Natural killer cell (primary cell): ENCODE measurements at regions not wholly inside any gene's neighbourhood (a gene's known extent, or its start where the extent isn't known, plus 50 kb on each side); places are given as distances from the start of the nearest gene placed in this dataset.

ENCODE experiments used
- ATAC-seq, 3 donors: fragments of 150-1000 bp in 2 of 3; fragments of 200-7000 bp in 1 of 3; cut with Tn5 transposase; 1 replicate in 1 of 3; 2 replicates in 2 of 3; pipeline ENCODE4 v1.10.0; 2021; ENCODE audit warnings: mild to moderate bottlenecking in 2 of 3, moderate library complexity in 2 of 3
- DNase-seq, 2 donors: peaks; one replicate each; pipeline versions ENCODE4 v3.0.0 to v3.0.0-alpha.2; 2013 to 2021; ENCODE audit warnings: mixed read lengths in 1 of 2
- H3K27ac ChIP-seq: one replicate; pipeline ENCODE4 v1.5.1; 2013; ENCODE audit warnings: mild to moderate bottlenecking, low read length
- H3K27me3 ChIP-seq: one replicate; pipeline ENCODE4 v1.6.1; 2013; ENCODE audit warnings: low read length; ENCODE audit not compliant: control insufficient read depth, insufficient read depth
- H3K36me3 ChIP-seq: one replicate; pipeline ENCODE4 v1.6.1; 2013; ENCODE audit warnings: low read length; ENCODE audit not compliant: control insufficient read depth, insufficient read depth
- H3K4me1 ChIP-seq: one replicate; pipeline ENCODE4 v1.6.1; 2013; ENCODE audit warnings: low read length; ENCODE audit not compliant: control insufficient read depth, insufficient read depth
- H3K4me3 ChIP-seq: one replicate; pipeline ENCODE4 v1.5.1; 2013; ENCODE audit warnings: low read length
- H3K9me3 ChIP-seq: one replicate; pipeline ENCODE4 v1.6.1; 2013; ENCODE audit warnings: low read length; ENCODE audit not compliant: control insufficient read depth, insufficient read depth
- H3K27ac Mint-ChIP-seq, 2 donors: one replicate each; pipeline ENCODE4 v1.8.0; 2022; ENCODE audit warnings: mild to moderate bottlenecking in 2 of 2, mixed read lengths in 2 of 2, moderate library complexity in 1 of 2
- H3K27me3 Mint-ChIP-seq, 2 donors: one replicate each; pipeline ENCODE4 v1.8.0; 2022; ENCODE audit warnings: low read depth in 2 of 2, mixed read lengths in 2 of 2
- H3K36me3 Mint-ChIP-seq: one replicate; pipeline ENCODE4 v1.8.0; 2022; ENCODE audit warnings: mixed read lengths
- H3K4me1 Mint-ChIP-seq, 2 donors: one replicate each; pipeline ENCODE4 v1.8.0; 2022; ENCODE audit warnings: mixed read lengths in 2 of 2
- H3K4me3 Mint-ChIP-seq: one replicate; pipeline ENCODE4 v1.8.0; 2022; ENCODE audit warnings: mild to moderate bottlenecking, moderate library complexity, mixed read lengths
- H3K9me3 Mint-ChIP-seq, 2 donors: one replicate each; pipeline ENCODE4 v1.8.0; 2022; ENCODE audit warnings: mixed read lengths in 2 of 2
- CTCF ChIP-seq: fragments of 200-600 bp; IDR thresholded peaks from one replicate; pipeline ENCODE4 v1.8.0; 2022; ENCODE audit warnings: antibody characterized with exemption
- WGBS: methylation state at CpG from one replicate; pipeline ENCODE4 v1.1.7; 2013; ENCODE audit warnings: missing lambda C conversion rate; ENCODE audit not compliant: insufficient coverage; 5-methylcytosine and 5-hydroxymethylcytosine counted together
- intact Hi-C: fragments of 100-400 bp; cut with micrococcal nuclease; formaldehyde crosslinking; loops from one replicate; pipeline ENCODE4 v1.14.2; 2022

GRCh38 chr2:150679456-150680120 lies 192.1 kb upstream of the RND3 start:
- Mint-ChIP-seq H3K4me1 (no peaks in the 10 kb centered on the region), H3K9me3 (peaks cover 11 to 17% of the 10 kb centered on the region in 2 donors), H3K27me3 (no peaks in the 10 kb centered on the region), H3K36me3 (no peaks in the 10 kb centered on the region), H3K4me3 (no peak overlapping the region), H3K27ac (no peak overlapping the region)
- no peaks in the 10 kb centered on the region for H3K27me3 ChIP-seq
- no peak overlapping the region for H3K27ac ChIP-seq
- H3K9me3 ChIP-seq = peaks cover 2% of the 10 kb centered on the region
- no peak for TF ChIP-seq CTCF
- H3K4me1 ChIP-seq = no peaks in the 10 kb centered on the region
- ATAC-seq (no peak), DNase-seq (no peak)
- 91% methylated on average over 6 of the region's 8 CpGs for WGBS
- no peak overlapping the region for H3K4me3 ChIP-seq
- H3K36me3 ChIP-seq = no peaks in the 10 kb centered on the region
- intact Hi-C loops = no loop called here

- H3K4me1 Mint-ChIP-seq = no peaks in the 10 kb centered on the region
- DNase-seq = no peak
- no peaks in the 10 kb centered on the region for H3K36me3 ChIP-seq
- no peaks in the 10 kb centered on the region for H3K4me1 ChIP-seq
- no peak overlapping the region for H3K27ac Mint-ChIP-seq
- peaks cover 11 to 17% of the 10 kb centered on the region in 2 donors for H3K9me3 Mint-ChIP-seq
- no peak overlapping the region for H3K4me3 ChIP-seq
- WGBS = 69% methylated on average over 3 of the region's 4 CpGs
- no peak for ATAC-seq
- intact Hi-C loops = no loop called here
- no peaks in the 10 kb centered on the region for H3K27me3 ChIP-seq
- TF ChIP-seq CTCF = no peak
- H3K27ac ChIP-seq = no peak overlapping the region
- peaks cover 2% of the 10 kb centered on the region for H3K9me3 ChIP-seq
- no peak overlapping the region for H3K4me3 Mint-ChIP-seq
- no peaks in the 10 kb centered on the region for H3K36me3 Mint-ChIP-seq
- H3K27me3 Mint-ChIP-seq = no peaks in the 10 kb centered on the region
Measured at GRCh38 chr2:150677551-150677950, 190.1 kb upstream of the RND3 start.

- Histone ChIP-seq H3K36me3 (no peaks in the 10 kb centered on the region), H3K4me3 (no peak overlapping the region), H3K9me3 (peaks cover 2% of the 10 kb centered on the region), H3K27ac (no peak overlapping the region), H3K27me3 (no peaks in the 10 kb centered on the region), H3K4me1 (no peaks in the 10 kb centered on the region)
- intact Hi-C loops = no loop called here
- ATAC-seq = no peak
- H3K27me3 Mint-ChIP-seq = no peaks in the 10 kb centered on the region
- no peaks in the 10 kb centered on the region for H3K4me1 Mint-ChIP-seq
- no peak for DNase-seq
- 48% methylated on average over 3 of the region's 3 CpGs for WGBS
- no peaks in the 10 kb centered on the region for H3K36me3 Mint-ChIP-seq
- peaks cover 11 to 17% of the 10 kb centered on the region in 2 donors for H3K9me3 Mint-ChIP-seq
- no peak overlapping the region for H3K27ac Mint-ChIP-seq
- H3K4me3 Mint-ChIP-seq = no peak overlapping the region
- TF ChIP-seq CTCF = no peak
Measured at GRCh38 chr2:150676747-150677383, 189.4 kb upstream of the RND3 start.

- Mint-ChIP-seq H3K27ac (no peak overlapping the region), H3K36me3 (no peaks in the 10 kb centered on the region), H3K27me3 (no peaks in the 10 kb centered on the region), H3K9me3 (peaks cover 13 to 15% of the 10 kb centered on the region in 2 donors), H3K4me3 (no peak overlapping the region), H3K4me1 (no peaks in the 10 kb centered on the region)
- no peak overlapping the region for H3K27ac ChIP-seq
- intact Hi-C loops = no loop called here
- H3K27me3 ChIP-seq = no peaks in the 10 kb centered on the region
- 70% methylated on average over 1 of the region's 2 CpGs for WGBS
- H3K4me1 ChIP-seq = no peaks in the 10 kb centered on the region
- peaks cover 2% of the 10 kb centered on the region for H3K9me3 ChIP-seq
- no peak for TF ChIP-seq CTCF
- H3K4me3 ChIP-seq = no peak overlapping the region
- ATAC-seq (no peak), DNase-seq (no peak)
- no peaks in the 10 kb centered on the region for H3K36me3 ChIP-seq
Measured at GRCh38 chr2:150675807-150676206, 188.3 kb upstream of the RND3 start.
